IMR-90 (cell line): ENCODE measurements at regions not wholly inside any gene's neighbourhood (a gene's known extent, or its start where the extent isn't known, plus 50 kb on each side); places are given as distances from the start of the nearest gene placed in this dataset.

Experiments used
- ATAC-seq: fragments of 200-7000 bp; cut with Tn5 transposase; 2 replicates; pipeline ENCODE4 v1.9.1; 2020; ENCODE audit warnings: low read depth, mild to moderate bottlenecking, moderate library complexity
- BruUV-seq: library from RNA; stranded (reverse); fragments of 400-500 nt; replicated peaks from 2 replicates; lab custom pipeline; 2021; lab: Mats Ljungman, UMichigan
- CTCF ChIA-PET: fragments of 300-600 bp; formaldehyde crosslinking; extraction: SDS; loops from one replicate; lab custom pipeline; 2021; ENCODE audit warnings: antibody characterized with exemption; lab: Yijun Ruan, JAX
- POLR2A ChIA-PET: fragments of 300-600 bp; sonication (Branson Sonifier 250); formaldehyde crosslinking; loops from one replicate; lab custom pipeline; 2022; ENCODE audit warnings: antibody characterized with exemption; ENCODE audit not compliant: unreplicated experiment; lab: Charles Lee
- DNase-seq: peaks from one replicate; pipeline ENCODE4 v3.0.0; 2013
- H2AFZ ChIP-seq: replicated peaks from 2 replicates; pipeline ENCODE3; 2013; ENCODE audit warnings: low read length, mild to moderate bottlenecking; ENCODE audit not compliant: poor library complexity
- H2AK5ac ChIP-seq: 2 replicates; pipeline ENCODE4 v1.6.1; 2013; ENCODE audit warnings: low read depth, low read length, inconsistent platforms
- H2AK9ac ChIP-seq: replicated peaks from 2 replicates; pipeline ENCODE3; 2013; ENCODE audit warnings: mild to moderate bottlenecking, low read depth, low read length, moderate library complexity; ENCODE audit not compliant: poor library complexity
- H2BK120ac ChIP-seq: 2 replicates; pipeline ENCODE4 v1.6.1; 2013; ENCODE audit warnings: low read depth, low read length, inconsistent platforms
- H2BK15ac ChIP-seq: 3 replicates; pipeline ENCODE4 v1.6.1; 2013; ENCODE audit warnings: low read depth, low read length, inconsistent platforms
- H2BK20ac ChIP-seq: 2 replicates; pipeline ENCODE4 v1.6.1; 2013; ENCODE audit warnings: low read depth, mild to moderate bottlenecking, inconsistent platforms, low read length, moderate library complexity
- H2BK5ac ChIP-seq: 2 replicates; pipeline ENCODE4 v1.6.1; 2013; ENCODE audit warnings: mild to moderate bottlenecking, low read depth, low read length, inconsistent platforms; ENCODE audit not compliant: poor library complexity, severe bottlenecking
- H3K14ac ChIP-seq: replicated peaks from 2 replicates; pipeline ENCODE4 v1.6.1; 2013; ENCODE audit warnings: low read depth, low read length, inconsistent platforms
- H3K18ac ChIP-seq: 2 replicates; pipeline ENCODE4 v1.6.1; 2013; ENCODE audit warnings: low read depth, low read length, control low read depth
- H3K23ac ChIP-seq: 2 replicates; pipeline ENCODE4 v1.6.1; 2013; ENCODE audit warnings: low read depth, low read length, inconsistent platforms
- H3K27ac ChIP-seq: 2 replicates; pipeline ENCODE4 v1.5.1; 2013; ENCODE audit warnings: mild to moderate bottlenecking, control low read depth, low read length; ENCODE audit not compliant: insufficient read depth
- H3K27me3 ChIP-seq: 2 replicates; pipeline ENCODE4 v1.6.1; 2013; ENCODE audit warnings: low read length; ENCODE audit not compliant: control insufficient read depth, insufficient read depth
- H3K36me3 ChIP-seq: 2 replicates; pipeline ENCODE4 v1.6.1; 2013; ENCODE audit warnings: low read length, mixed read lengths; ENCODE audit not compliant: control insufficient read depth, insufficient read depth
- H3K4ac ChIP-seq: 2 replicates; pipeline ENCODE4 v1.6.1; 2013; ENCODE audit warnings: low read depth, low read length, inconsistent platforms
- H3K4me1 ChIP-seq: 2 replicates; pipeline ENCODE4 v1.6.1; 2013; ENCODE audit warnings: low read length, mixed read lengths; ENCODE audit not compliant: control insufficient read depth, insufficient read depth
- H3K4me2 ChIP-seq: 2 replicates; pipeline ENCODE4 v1.6.1; 2013; ENCODE audit warnings: low read depth, mild to moderate bottlenecking, control low read depth, low read length, moderate library complexity
- H3K4me3 ChIP-seq: 2 replicates; pipeline ENCODE4 v1.5.1; 2013; ENCODE audit warnings: low read depth, mild to moderate bottlenecking, control low read depth, low read length, moderate library complexity; ENCODE audit not compliant: insufficient read depth
- H3K56ac ChIP-seq: 2 replicates; pipeline ENCODE4 v1.6.1; 2013; ENCODE audit warnings: low read length, inconsistent platforms; ENCODE audit not compliant: insufficient read depth; ENCODE audit errors: extremely low read depth
- H3K79me1 ChIP-seq, 2 experiments: 2 replicates each; pipeline ENCODE4 v1.6.1; 2013; ENCODE audit warnings: low read length in 2 of 2, inconsistent platforms in 1 of 2, low read depth in 1 of 2
- H3K9ac ChIP-seq: 2 replicates; pipeline ENCODE4 v1.6.1; 2013; ENCODE audit warnings: low read depth, low read length, control low read depth
- H3K9me1 ChIP-seq: 2 replicates; pipeline ENCODE4 v1.6.1; 2013; ENCODE audit warnings: low read length, inconsistent platforms; ENCODE audit not compliant: insufficient read depth
- H3K9me3 ChIP-seq: 2 replicates; pipeline ENCODE4 v1.6.1; 2013; ENCODE audit warnings: low read length; ENCODE audit not compliant: control insufficient read depth, insufficient read depth
- H4K20me1 ChIP-seq: 2 replicates; pipeline ENCODE4 v1.6.1; 2013; ENCODE audit warnings: low read length, inconsistent platforms; ENCODE audit not compliant: insufficient read depth
- H4K5ac ChIP-seq: 2 replicates; pipeline ENCODE4 v1.6.1; 2013; ENCODE audit warnings: mild to moderate bottlenecking, low read depth, low read length, control low read depth
- H4K8ac ChIP-seq, 2 experiments: 2 replicates each; pipeline ENCODE4 v1.6.1; 2013; ENCODE audit warnings: low read depth in 2 of 2, low read length in 2 of 2, control low read depth in 1 of 2, inconsistent platforms in 1 of 2
- H4K91ac ChIP-seq: 2 replicates; pipeline ENCODE4 v1.6.1; 2013; ENCODE audit warnings: low read depth, low read length, inconsistent platforms; ENCODE audit not compliant: insufficient read depth
- BHLHE40 ChIP-seq: fragments of 150-350 bp; IDR thresholded peaks from 2 replicates; pipeline ENCODE4 v1.6.1; 2016; ENCODE audit warnings: mild to moderate bottlenecking, low read depth, low read length
- CEBPB ChIP-seq: IDR thresholded peaks from 2 replicates; pipeline ENCODE4 v1.6.1; 2012; ENCODE audit warnings: low read depth, low read length, improper control_type of control experiment
- CHD1 ChIP-seq: IDR thresholded peaks from 2 replicates; pipeline ENCODE4 v1.6.1; 2012; ENCODE audit warnings: low read depth, low read length, improper control_type of control experiment
- FOS ChIP-seq: fragments of 150-350 bp; IDR thresholded peaks from 2 replicates; pipeline ENCODE4 v1.6.1; 2016; ENCODE audit warnings: low read depth, low read length
- MAFK ChIP-seq: IDR thresholded peaks from 2 replicates; pipeline ENCODE4 v1.6.1; 2012; ENCODE audit warnings: low read depth, low read length, improper control_type of control experiment
- MAZ ChIP-seq: IDR thresholded peaks from 2 replicates; pipeline ENCODE4 v1.6.1; 2012; ENCODE audit warnings: low read depth, mild to moderate bottlenecking, low read length, improper control_type of control experiment, moderate library complexity, borderline replicate concordance
- MXI1 ChIP-seq: IDR thresholded peaks from 2 replicates; pipeline ENCODE4 v1.6.1; 2012; ENCODE audit warnings: low read depth, mild to moderate bottlenecking, low read length, moderate library complexity, borderline replicate concordance
- NFE2L2 ChIP-seq: fragments of 150-350 bp; IDR thresholded peaks from 2 replicates; pipeline ENCODE4 v1.6.1; 2016; ENCODE audit warnings: low read depth, mild to moderate bottlenecking, low read length
- POLR2A ChIP-seq: IDR thresholded peaks from 2 replicates; pipeline ENCODE4 v1.6.1; 2012; ENCODE audit warnings: mild to moderate bottlenecking, low read depth, low read length
- RAD21 ChIP-seq: IDR thresholded peaks from 2 replicates; pipeline ENCODE4 v1.6.1; 2012; ENCODE audit warnings: low read length, improper control_type of control experiment
- RCOR1 ChIP-seq: IDR thresholded peaks from 2 replicates; pipeline ENCODE4 v1.6.1; 2012; ENCODE audit warnings: mild to moderate bottlenecking, low read length, improper control_type of control experiment; ENCODE audit not compliant: insufficient replicate concordance
- RFX5 ChIP-seq: IDR thresholded peaks from 2 replicates; pipeline ENCODE4 v1.8.0; 2012; ENCODE audit warnings: low read depth, mild to moderate bottlenecking, low read length, moderate library complexity
- SMC3 ChIP-seq: fragments of 150-350 bp; IDR thresholded peaks from 2 replicates; pipeline ENCODE4 v1.6.1; 2016; ENCODE audit warnings: low read depth, mild to moderate bottlenecking, antibody characterized with exemption, low read length, moderate library complexity
- WGBS, 2 experiments: methylation state at CpG; one replicate each; pipeline versions ENCODE4 v1.1.5 to v1.1.7; 2013; ENCODE audit warnings: missing lambda C conversion rate in 2 of 2; ENCODE audit not compliant: insufficient read length in 1 of 2; ENCODE audit errors: extremely low coverage in 2 of 2; 5-methylcytosine and 5-hydroxymethylcytosine counted together
- dilution Hi-C: fragments of 300-500 bp; cut with HindIII; formaldehyde crosslinking; loops from one replicate; pipeline ENCODE4 v1.14.3; 2018; ENCODE audit warnings: low sequenced_read_pairs; ENCODE audit not compliant: unreplicated experiment
- in situ Hi-C: fragments of 300-500 bp; cut with MboI; formaldehyde crosslinking; loops from 3 replicates; pipeline ENCODE4 v1.14.3; 2019; ENCODE audit warnings: low sequenced_read_pairs, inconsistent platforms, mixed read lengths
- intact Hi-C: fragments of 100-400 bp; cut with micrococcal nuclease; formaldehyde crosslinking; loops from 2 replicates; pipeline ENCODE4 v1.10.0; 2022
- TF ChIP-seq, protein P1 (sequence below): conservative IDR thresholded peaks from 2 replicates; pipeline ENCODE4 v1.5.1; 2012; ENCODE audit warnings: mild to moderate bottlenecking, low read depth, low read length, improper control_type of control experiment
- TF ChIP-seq, protein P2 (sequence below): fragments of 150-350 bp; IDR thresholded peaks from 2 replicates; pipeline ENCODE4 v1.6.1; 2016; ENCODE audit warnings: low read depth, mild to moderate bottlenecking, low read length, moderate library complexity, borderline replicate concordance
- TF ChIP-seq, protein P3 (sequence below): fragments of 150-350 bp; IDR thresholded peaks from 2 replicates; pipeline ENCODE4 v1.6.1; 2017; ENCODE audit warnings: mild to moderate bottlenecking, antibody characterized with exemption, low read length, low read depth

DNA sequence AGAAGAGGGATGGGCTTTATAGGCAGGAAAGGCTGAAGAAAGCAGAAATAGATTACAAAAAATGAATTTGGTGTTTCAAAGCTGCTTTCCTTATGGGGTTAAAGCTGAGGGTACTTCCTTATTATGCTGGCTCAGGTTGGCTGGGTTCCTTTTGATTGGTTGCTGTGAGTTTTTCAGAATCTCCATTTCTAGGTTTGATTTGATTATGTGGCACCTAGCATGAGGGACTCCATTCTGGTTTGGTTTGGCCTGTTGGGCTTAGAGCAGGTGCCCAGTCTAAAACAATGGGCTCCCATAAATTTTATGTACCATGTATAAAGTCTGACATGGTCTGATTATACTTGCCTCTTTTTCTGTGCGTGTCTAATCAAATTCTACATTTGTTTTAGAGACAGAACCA lies 362.7 kb downstream of the CXCL12 start:
- ATAC-seq (no peak), DNase-seq (no peak)
- H4K8ac ChIP-seq = no peak overlapping the region
- no peak overlapping the region for H4K5ac ChIP-seq
- no peak overlapping the region for H3K56ac ChIP-seq
- H2BK20ac ChIP-seq = no peak overlapping the region
- no peak overlapping the region for H2BK5ac ChIP-seq
- no TSS peak for BruUV-seq
- H2BK120ac ChIP-seq = no peak overlapping the region
- no peaks in the 10 kb centered on the region; the same call in 1 of the 2 replicates for H3K9me1 ChIP-seq
- H2AK5ac ChIP-seq = no peak overlapping the region
- in situ Hi-C loops (no loop called here), intact Hi-C loops (no loop called here), dilution Hi-C loops (no loop called here)
- no peaks in the 10 kb centered on the region; the same call in 1 of the 2 replicates for H3K4me1 ChIP-seq
- H3K27me3 ChIP-seq = peaks cover 10% of the 10 kb centered on the region
- no peak overlapping the region for H3K4ac ChIP-seq
- H3K9ac ChIP-seq = no peak overlapping the region
- H3K79me1 ChIP-seq = no peaks in the 10 kb centered on the region
- CTCF ChIA-PET = no interaction called here
- no peak overlapping the region for H2AFZ ChIP-seq
- peaks cover 5% of the 10 kb centered on the region for H3K9me3 ChIP-seq
- no peak overlapping the region for H2AK9ac ChIP-seq
- POLR2A ChIA-PET = no interaction called here
- H3K18ac ChIP-seq = no peak overlapping the region
- TF ChIP-seq, protein P1, sequence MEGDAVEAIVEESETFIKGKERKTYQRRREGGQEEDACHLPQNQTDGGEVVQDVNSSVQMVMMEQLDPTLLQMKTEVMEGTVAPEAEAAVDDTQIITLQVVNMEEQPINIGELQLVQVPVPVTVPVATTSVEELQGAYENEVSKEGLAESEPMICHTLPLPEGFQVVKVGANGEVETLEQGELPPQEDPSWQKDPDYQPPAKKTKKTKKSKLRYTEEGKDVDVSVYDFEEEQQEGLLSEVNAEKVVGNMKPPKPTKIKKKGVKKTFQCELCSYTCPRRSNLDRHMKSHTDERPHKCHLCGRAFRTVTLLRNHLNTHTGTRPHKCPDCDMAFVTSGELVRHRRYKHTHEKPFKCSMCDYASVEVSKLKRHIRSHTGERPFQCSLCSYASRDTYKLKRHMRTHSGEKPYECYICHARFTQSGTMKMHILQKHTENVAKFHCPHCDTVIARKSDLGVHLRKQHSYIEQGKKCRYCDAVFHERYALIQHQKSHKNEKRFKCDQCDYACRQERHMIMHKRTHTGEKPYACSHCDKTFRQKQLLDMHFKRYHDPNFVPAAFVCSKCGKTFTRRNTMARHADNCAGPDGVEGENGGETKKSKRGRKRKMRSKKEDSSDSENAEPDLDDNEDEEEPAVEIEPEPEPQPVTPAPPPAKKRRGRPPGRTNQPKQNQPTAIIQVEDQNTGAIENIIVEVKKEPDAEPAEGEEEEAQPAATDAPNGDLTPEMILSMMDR = no peak
- TF ChIP-seq, protein P2, sequence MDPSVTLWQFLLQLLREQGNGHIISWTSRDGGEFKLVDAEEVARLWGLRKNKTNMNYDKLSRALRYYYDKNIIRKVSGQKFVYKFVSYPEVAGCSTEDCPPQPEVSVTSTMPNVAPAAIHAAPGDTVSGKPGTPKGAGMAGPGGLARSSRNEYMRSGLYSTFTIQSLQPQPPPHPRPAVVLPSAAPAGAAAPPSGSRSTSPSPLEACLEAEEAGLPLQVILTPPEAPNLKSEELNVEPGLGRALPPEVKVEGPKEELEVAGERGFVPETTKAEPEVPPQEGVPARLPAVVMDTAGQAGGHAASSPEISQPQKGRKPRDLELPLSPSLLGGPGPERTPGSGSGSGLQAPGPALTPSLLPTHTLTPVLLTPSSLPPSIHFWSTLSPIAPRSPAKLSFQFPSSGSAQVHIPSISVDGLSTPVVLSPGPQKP = no peak
- no peak for TF ChIP-seq SMC3
- TF ChIP-seq MXI1 = no peak
- TF ChIP-seq CEBPB = no peak
- TF ChIP-seq BHLHE40 = no peak
- TF ChIP-seq MAZ = no peak
- TF ChIP-seq RFX5 = no peak
- TF ChIP-seq, protein P3, sequence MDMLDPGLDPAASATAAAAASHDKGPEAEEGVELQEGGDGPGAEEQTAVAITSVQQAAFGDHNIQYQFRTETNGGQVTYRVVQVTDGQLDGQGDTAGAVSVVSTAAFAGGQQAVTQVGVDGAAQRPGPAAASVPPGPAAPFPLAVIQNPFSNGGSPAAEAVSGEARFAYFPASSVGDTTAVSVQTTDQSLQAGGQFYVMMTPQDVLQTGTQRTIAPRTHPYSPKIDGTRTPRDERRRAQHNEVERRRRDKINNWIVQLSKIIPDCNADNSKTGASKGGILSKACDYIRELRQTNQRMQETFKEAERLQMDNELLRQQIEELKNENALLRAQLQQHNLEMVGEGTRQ = no peak
- TF ChIP-seq POLR2A = no peak
- no peak for TF ChIP-seq FOS
- no peak for TF ChIP-seq RCOR1
- no peak for TF ChIP-seq NFE2L2
- TF ChIP-seq MAFK = no peak
- TF ChIP-seq CHD1 = no peak
- TF ChIP-seq RAD21 = no peak
- H3K4me2 ChIP-seq = no peak overlapping the region
- H4K20me1 ChIP-seq = no peaks in the 10 kb centered on the region
- WGBS, 2 experiments = no CpG with 5 or more reads among the region's 1 CpG
- no peak overlapping the region for H3K27ac ChIP-seq
- H2BK15ac ChIP-seq = no peak overlapping the region
- H4K91ac ChIP-seq = no peak overlapping the region
- no peak overlapping the region for H3K23ac ChIP-seq
- no peak overlapping the region for H3K4me3 ChIP-seq
- no peaks in the 10 kb centered on the region for H3K36me3 ChIP-seq
- H3K14ac ChIP-seq = no peak overlapping the region
